RWPE2 (cell line): ENCODE measurements at regions not wholly inside any gene's neighbourhood (a gene's known extent, or its start where the extent isn't known, plus 50 kb on each side); places are given as distances from the start of the nearest gene placed in this dataset.
"Not testable (repeated sequence)": the region's sequence is repeated elsewhere in the genome, so short reads cannot be mapped to it uniquely, and the experiment has no call there.

Experiments used
- ATAC-seq: fragments of 200-7000 bp; cut with Tn5 transposase; 3 replicates; pipeline ENCODE4 v1.9.1; 2021; ENCODE audit warnings: low read depth
- DNase-seq: peaks from one replicate; pipeline ENCODE4 v3.0.0-alpha.2; 2020; ENCODE audit warnings: low spot score
- H3K27ac ChIP-seq: fragments of 450-650 bp; 2 replicates; pipeline ENCODE4 v1.5.1; 2017; ENCODE audit warnings: mild to moderate bottlenecking; ENCODE audit not compliant: poor library complexity, severe bottlenecking
- H3K27me3 ChIP-seq: fragments of 250-450 bp; sonication (Bioruptor Pico); 2 replicates; pipeline ENCODE4 v1.5.1; 2021; ENCODE audit warnings: mild to moderate bottlenecking, moderate library complexity; ENCODE audit not compliant: insufficient read depth, poor library complexity, severe bottlenecking
- H3K36me3 ChIP-seq: fragments of 250-450 bp; sonication (Bioruptor Pico); 2 replicates; pipeline ENCODE4 v1.5.1; 2020; ENCODE audit warnings: low read depth, mild to moderate bottlenecking, moderate library complexity
- H3K4me1 ChIP-seq: fragments of 250-450 bp; sonication (Bioruptor Pico); 2 replicates; pipeline ENCODE4 v1.5.1; 2021; ENCODE audit warnings: mild to moderate bottlenecking, moderate library complexity; ENCODE audit not compliant: insufficient read depth, poor library complexity, severe bottlenecking
- H3K4me3 ChIP-seq: fragments of 250-450 bp; sonication (Bioruptor Pico); 2 replicates; pipeline ENCODE4 v1.5.1; 2021; ENCODE audit warnings: mild to moderate bottlenecking, moderate library complexity; ENCODE audit not compliant: severe bottlenecking
- H3K9me3 ChIP-seq: fragments of 250-450 bp; sonication (Bioruptor Pico); 2 replicates; pipeline ENCODE4 v1.5.1; 2021; ENCODE audit warnings: mild to moderate bottlenecking, moderate library complexity; ENCODE audit not compliant: severe bottlenecking
- CTCF ChIP-seq: fragments of 450-650 bp; IDR thresholded peaks from one replicate; pipeline ENCODE4 v1.5.1; 2017; ENCODE audit warnings: mild to moderate bottlenecking, moderate library complexity; ENCODE audit not compliant: poor library complexity, severe bottlenecking

- Histone ChIP-seq H3K27ac (peak overlapping the region; percentile 42), H3K9me3 (no peaks in the 10 kb centered on the region), H3K4me3 (no peak overlapping the region), H3K27me3 (no peaks in the 10 kb centered on the region), H3K4me1 (peaks cover 32% of the 10 kb centered on the region), H3K36me3 (no peaks in the 10 kb centered on the region)
- TF ChIP-seq CTCF, result no peak
- DNase-seq (no peak), ATAC-seq (peak; percentile 93)
These were observed 136.6 kb upstream of the ZC3H15 start for GRCh38 chr2:186349508-186349907.

GRCh38 chr2:186354160-186354559 is 131.9 kb upstream of the ZC3H15 start:
- H3K27me3 ChIP-seq, H3K9me3 ChIP-seq, H3K36me3 ChIP-seq, H3K4me1 ChIP-seq, ATAC-seq, DNase-seq, H3K27ac ChIP-seq, H3K4me3 ChIP-seq: not testable (repeated sequence)

DNA sequence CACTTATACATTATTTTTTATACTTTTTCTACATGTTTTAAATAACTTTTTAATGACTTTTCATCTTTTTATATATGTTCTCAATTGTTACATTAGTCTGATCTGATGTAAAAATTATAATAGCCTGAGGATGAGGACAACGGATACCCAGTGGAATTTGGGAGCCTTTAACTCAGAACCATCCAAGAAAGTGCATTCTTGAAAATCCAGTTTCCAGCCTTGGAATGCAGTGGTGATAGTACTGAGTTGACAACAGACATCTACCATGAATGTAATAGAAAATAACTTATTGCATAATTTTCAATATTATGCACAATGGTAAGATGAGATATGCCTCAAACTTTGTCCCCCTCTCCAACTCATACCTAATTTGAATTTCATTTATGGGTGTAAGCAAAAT is 120.7 kb upstream of the ZC3H15 start:
- TF ChIP-seq CTCF, result no peak
- Histone ChIP-seq H3K36me3 (no peaks in the 10 kb centered on the region), H3K27me3 (no peaks in the 10 kb centered on the region), H3K9me3 (no peaks in the 10 kb centered on the region), H3K4me3 (no peak overlapping the region), H3K4me1 (no peaks in the 10 kb centered on the region), H3K27ac (no peak overlapping the region)
- DNase-seq (no peak), ATAC-seq (no peak)

DNA sequence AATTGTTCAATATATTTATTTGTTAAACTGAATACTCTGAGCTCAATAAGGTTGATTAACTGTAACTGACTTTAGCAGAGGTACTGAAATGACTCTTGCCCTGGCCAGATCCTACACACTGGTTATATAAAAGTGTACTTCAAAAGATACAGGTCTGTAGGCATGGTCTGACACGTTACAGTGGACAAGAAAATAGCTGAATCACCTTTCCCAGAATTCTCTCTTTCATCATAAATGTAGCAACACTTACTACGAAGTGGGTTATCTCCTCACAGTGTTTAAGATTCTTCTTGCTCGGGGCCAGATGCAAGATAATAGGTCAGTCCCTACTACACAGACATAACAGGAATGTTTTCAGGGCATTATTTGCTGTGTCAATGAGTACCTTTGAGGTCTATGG is 107.0 kb upstream of the ZC3H15 start:
- Histone ChIP-seq H3K27ac (no peak overlapping the region), H3K4me3 (no peak overlapping the region), H3K27me3 (no peaks in the 10 kb centered on the region), H3K36me3 (no peaks in the 10 kb centered on the region), H3K9me3 (no peaks in the 10 kb centered on the region), H3K4me1 (peaks cover 5% of the 10 kb centered on the region)
- DNase-seq (no peak), ATAC-seq (peak; percentile 69)
- no peak for TF ChIP-seq CTCF

DNA sequence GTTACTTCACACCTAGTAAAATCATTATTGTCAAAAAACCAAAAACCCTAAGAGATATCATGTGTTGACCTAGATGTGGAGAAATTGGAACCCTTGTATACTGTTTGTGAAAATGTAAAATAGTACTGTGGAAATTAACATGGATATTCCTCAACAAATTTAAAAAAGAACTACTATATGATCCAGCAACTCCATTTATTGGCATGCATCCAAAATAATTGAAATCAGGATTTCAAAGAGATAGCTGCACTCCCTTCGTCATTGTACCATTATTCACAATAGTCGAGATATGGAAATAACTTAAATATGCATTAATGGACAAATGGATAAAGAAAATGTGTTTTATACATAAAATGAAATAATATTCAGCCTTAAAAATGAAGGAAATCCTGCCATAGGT is 105.3 kb upstream of the ZC3H15 start:
- H3K9me3 ChIP-seq, result peaks cover under 1% of the 10 kb centered on the region
- H3K27ac ChIP-seq, result no peak overlapping the region
- DNase-seq, result no peak
- no peaks in the 10 kb centered on the region for H3K36me3 ChIP-seq
- TF ChIP-seq CTCF, result no peak
- H3K4me3 ChIP-seq, result no peak overlapping the region
- ATAC-seq, result no peak
- H3K27me3 ChIP-seq, result no peaks in the 10 kb centered on the region
- peaks cover 5% of the 10 kb centered on the region for H3K4me1 ChIP-seq
